DMS53 (cell line): ENCODE measurements at regions not wholly inside any gene's neighbourhood (a gene's known extent, or its start where the extent isn't known, plus 50 kb on each side); places are given as distances from the start of the nearest gene placed in this dataset.
A peak's percentile ranks its signal among the peaks of the same experiment; 100 is the strongest.

ENCODE experiments used
- DNase-seq: peaks from one replicate; lab custom pipeline; 2025; lab: John Stamatoyannopoulos, UW

GRCh38 chr6:92822222-92822621, 597.1 kb downstream of the EPHA7 start:
- no peak for DNase-seq

DNA sequence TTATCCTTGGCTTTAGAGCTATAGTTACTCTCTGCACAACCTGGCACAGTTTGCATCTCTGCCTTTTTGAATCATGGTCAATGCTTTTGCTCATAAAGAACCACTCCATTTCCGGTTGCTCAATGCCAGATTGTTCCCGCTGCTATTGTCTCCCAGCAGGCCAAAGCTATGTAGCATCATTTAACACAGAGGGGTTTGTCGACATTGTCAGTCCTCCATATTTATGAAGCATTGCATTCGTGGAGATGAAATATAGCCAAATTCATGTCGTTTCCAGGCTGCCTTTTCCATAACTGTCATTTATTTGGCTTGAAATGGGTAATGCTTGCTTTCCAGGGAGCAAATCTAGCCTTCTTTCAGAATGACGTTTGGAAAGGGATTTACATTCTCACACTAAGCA, 598.8 kb downstream of the EPHA7 start:
- no peak for DNase-seq

- peak; percentile 81 for DNase-seq
Observed at GRCh38 chr6:92810913-92811312, 608.4 kb downstream of the EPHA7 start.

DNA sequence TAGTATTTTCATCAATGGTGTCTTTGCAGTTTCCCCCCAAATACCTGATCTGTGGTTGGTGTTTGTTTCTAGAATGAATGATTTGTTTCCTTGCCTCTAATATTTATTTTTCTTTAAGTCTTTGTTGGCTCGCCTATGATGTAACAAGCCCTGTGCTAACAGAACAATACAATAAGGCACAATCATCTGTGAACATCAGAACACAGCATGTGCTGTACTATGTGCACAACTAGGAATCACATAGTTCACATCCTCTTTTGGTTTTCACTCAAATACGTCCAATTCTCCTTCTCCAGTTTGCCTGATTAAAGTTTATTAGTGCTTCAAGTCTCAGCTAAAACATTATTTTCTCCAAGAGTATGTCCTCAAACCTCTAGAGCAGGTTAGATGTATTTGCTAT, 613.1 kb downstream of the EPHA7 start:
- DNase-seq = peak; percentile 49

DNA sequence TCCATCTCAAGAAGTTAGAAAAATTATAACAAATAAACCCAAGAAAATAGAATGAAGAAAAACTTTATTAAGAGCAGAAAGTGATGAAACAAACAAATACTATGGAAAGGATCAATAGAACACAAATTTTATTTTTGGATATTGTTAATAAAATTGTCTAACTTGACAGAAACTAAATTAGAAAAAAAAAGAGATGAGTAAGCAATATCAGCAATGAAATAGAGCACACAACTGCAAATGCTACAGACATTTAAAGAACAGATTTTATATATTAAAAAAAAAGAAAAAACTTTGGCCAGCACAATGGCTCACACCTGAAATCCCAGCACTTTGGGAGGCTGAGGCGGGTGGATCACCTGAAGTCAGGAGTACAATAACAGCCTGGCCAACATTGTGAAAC, 628.0 kb downstream of the EPHA7 start:
- no peak for DNase-seq

DNA sequence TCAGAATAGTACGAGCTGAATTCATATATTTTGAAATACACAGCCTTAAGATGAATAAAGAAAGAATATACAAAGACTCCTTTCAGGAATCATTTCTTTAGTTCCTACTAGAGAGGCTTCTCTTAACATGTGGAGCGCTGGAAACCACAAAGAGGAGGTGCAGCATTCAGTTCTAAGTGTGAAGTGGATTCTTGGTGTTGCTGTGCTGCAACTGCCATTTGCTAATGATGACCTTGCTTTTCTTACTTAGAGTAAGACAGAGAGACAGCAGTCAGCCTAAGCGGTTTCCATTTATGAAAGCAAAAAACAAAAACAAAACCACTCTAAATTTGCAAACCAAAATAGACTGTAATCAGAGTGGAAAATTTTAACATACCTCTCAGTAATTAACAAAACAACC, 629.0 kb downstream of the EPHA7 start:
- peak; percentile 1 for DNase-seq

GRCh38 chr6:92784235-92784634, 635.1 kb downstream of the EPHA7 start:
- DNase-seq = no peak

- DNase-seq = peak; percentile 52
Observed at GRCh38 chr6:92779746-92780145, 639.6 kb downstream of the EPHA7 start.

- DNase-seq = peak; percentile 67
Observed at GRCh38 chr6:92777146-92777740, 642.1 kb downstream of the EPHA7 start.

GRCh38 chr6:92770540-92770939, 648.8 kb downstream of the EPHA7 start:
- DNase-seq = no peak

GRCh38 chr6:92767101-92767500, 652.3 kb downstream of the EPHA7 start:
- DNase-seq = peak; percentile 26

DNA sequence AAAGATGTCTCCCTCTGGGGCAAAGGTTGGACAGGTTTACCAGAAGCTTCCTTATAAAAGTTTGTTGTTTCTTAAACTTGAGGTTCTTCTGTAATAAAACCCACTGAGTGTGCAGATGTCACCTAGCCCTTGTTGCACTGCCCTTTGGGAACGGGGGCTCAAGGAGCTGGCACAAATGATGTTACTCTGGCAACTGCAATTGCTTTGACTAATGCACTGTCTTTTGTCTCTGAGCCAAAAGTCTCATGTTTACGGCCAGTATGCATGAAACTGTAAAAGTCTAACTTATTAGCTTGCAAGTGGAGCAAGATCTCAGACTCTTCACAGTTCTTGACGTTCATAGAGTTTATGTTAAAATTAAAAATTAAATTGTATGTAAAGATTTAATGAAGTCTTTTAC, 655.7 kb downstream of the EPHA7 start:
- DNase-seq = no peak

DNA sequence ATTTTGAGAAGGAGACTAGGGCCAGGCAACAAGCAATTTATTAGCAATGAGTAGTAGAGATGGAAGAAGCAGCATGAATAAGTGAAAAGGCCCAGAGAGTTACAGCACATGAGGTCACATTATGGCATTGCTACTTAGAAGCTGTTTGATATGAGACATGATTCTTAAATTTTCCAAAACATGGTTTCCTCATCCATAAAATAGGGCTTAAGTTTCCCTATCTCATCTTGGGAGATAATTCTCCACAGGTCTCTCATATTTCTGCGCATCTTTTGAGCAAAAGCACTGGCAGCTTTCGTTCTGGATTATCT, 656.1 kb downstream of the EPHA7 start:
- DNase-seq = no peak

GRCh38 chr6:92762443-92763273, 656.7 kb downstream of the EPHA7 start:
- no peak for DNase-seq

GRCh38 chr6:92759178-92759577, 660.2 kb downstream of the EPHA7 start:
- no peak for DNase-seq

- DNase-seq = peak; percentile 11
Observed at GRCh38 chr6:92757925-92758324, 661.4 kb downstream of the EPHA7 start.

DNA sequence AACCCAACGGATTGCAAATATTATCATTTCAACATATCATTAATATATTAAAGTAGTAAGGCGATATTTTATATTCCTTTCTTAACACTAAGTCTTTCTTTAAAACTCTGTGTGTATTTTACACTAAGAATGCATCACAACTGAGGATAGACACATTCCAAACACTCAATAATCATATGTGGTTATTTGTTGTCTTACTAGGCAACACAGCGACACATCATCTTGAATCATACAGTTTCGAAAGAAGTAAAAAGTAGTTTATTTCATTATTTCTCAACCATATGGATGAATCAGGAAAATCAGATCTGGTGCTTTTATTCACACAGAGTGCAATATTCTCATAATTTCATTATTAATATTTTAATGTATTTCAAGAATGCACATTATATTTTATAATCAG, 662.4 kb downstream of the EPHA7 start:
- no peak for DNase-seq

DNA sequence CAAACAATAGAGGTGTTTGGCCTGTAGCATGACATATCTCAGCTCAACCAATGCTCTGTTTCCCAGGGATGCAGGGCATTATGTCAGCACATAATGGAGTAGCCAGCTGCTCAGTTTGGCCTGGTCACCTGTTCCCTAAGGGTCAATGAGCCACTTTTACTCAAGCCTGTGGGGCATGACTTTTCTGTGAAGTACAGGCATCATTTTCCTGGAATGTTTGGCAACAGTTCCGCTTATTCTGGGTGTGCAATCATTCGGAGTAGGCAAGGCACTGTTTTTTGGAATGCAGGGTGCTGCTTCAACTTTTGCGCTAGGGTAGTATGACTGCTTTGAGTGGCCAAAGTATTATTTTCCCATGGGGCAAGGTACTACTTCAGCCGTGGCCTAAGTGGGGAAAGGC, 665.4 kb downstream of the EPHA7 start:
- no peak for DNase-seq

DNA sequence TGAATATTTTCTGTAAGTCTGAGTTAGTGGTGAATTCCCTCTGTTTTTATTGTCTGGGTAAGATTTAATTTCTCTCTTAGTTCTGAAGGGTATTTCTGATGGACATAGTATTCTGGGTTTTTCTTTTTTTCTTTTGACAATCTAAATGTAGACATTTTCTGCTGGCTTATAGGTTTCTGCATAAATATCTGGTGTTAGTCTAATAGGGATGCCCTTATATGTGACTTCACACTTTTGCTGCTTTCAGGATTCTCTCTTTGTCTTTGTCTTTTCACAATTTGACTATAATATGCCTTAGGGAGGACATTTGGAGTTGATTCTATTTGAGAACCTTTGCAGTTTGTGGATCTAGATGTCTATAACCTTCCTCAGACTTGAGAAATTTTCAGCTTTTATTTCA, 667.2 kb downstream of the EPHA7 start:
- no peak for DNase-seq

- no peak for DNase-seq
Observed at GRCh38 chr6:92748131-92748530, 671.2 kb downstream of the EPHA7 start.

GRCh38 chr6:92737983-92738382, 681.4 kb downstream of the EPHA7 start:
- peak; percentile 5 for DNase-seq

DNA sequence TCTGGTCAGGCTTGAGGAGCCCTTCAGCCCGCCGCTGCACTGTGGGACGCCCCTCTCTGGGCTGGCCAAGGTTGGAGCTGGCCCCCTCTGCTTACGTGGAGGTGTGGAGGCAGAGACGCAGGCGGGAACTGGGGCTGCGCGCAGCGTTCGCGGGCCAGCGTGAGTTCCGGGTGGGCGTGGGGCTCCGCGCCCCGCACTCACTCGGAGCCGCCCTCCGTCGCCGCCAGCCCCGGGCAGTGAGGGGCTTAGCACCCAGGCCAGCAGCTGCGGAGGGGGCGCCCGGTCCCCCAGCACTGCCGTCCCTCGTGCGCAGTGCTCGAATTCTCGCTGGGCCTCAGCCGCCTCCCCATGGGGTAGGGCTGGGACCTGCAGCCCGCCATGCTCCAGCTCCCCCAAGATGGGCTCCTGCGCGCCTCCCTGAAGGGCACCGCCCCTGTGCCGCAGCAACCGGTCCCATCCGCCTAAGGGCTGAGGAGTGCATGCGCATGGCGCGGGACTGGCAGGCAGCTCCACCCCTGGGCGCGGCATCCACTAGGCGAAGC, 695.9 kb downstream of the EPHA7 start:
- DNase-seq = no peak

- DNase-seq = no peak
Observed at GRCh38 chr6:92719773-92720172, 699.6 kb downstream of the EPHA7 start.

DNA sequence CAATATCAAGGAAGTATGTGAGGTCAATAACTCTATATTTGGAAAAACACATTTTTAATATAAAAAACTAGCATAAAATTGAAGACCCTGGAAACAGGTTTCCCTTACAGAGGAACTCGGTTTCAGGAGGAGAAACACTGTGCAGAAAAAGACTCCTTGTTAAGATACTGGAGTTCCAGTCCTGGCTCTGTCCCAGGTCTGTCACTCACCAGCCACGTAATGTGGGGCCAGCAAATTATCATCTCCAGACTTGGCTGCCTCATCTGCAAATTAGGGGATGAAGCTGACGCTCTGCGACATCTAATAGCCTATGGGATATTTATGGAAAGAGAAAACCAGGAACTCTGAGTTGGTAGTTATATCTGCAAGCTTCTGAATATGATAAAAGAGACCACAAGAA, 702.7 kb downstream of the EPHA7 start:
- no peak for DNase-seq
